Heart left ventricle (tissue), 13 donors: ENCODE measurements at regions not wholly inside any gene's neighbourhood (a gene's known extent, or its start where the extent isn't known, plus 50 kb on each side); places are given as distances from the start of the nearest gene placed in this dataset.

Source experiments
- POLR2A ChIP-seq, 2 donors: fragments of 450-650 bp; IDR thresholded peaks; one replicate each; pipeline ENCODE4 v1.6.1; 2017; ENCODE audit warnings: antibody characterized with exemption in 2 of 2, mild to moderate bottlenecking in 2 of 2, moderate library complexity in 2 of 2
- TF ChIP-seq, protein P1 (sequence below), 12 donors: fragments of 200-600 bp; sonication (generic) in 4 of 12; IDR thresholded peaks; one replicate each; pipeline versions ENCODE4 v1.5.0 to v1.8.0; 2018 to 2022; ENCODE audit warnings: antibody characterized with exemption in 12 of 12, mild to moderate bottlenecking in 5 of 12
- donor health status: ischemic (EF 13 %, LVEDD 7.1; RV severe dilation, severe dysfunction).
- donor health status: DM: no; HTN: yes; CAD: no.
- donor health status: DM: no; HTN: no; CAD: no.
- donor health status: ischemic (EF 25% LVEDD 6.9; RV normal size, moderate dysfunction).
- donor health status: ischemic (EF 25% LVEDD 5.7; RV mildly dilated, moderate dysfunction).
- donor health status: ischemic (EF 35%, LVEDD 5.7; RV mildly dilated, moderate dysfunction).
- donor health status: nonischemic (EF 11% LVEDD 7.7; RV severe dilation, severe dysfunction).
- donor health status: DM: yes; HTN: yes; CAD: no.
- donor health status: PGD.
- donor health status: ischemic (EF 29% LVEDD 5.4; RV normal size, mild dysfunction).
- donor health status: nonischemic (EF 23%, LVEDD 6.1; RV moderate dilation, normal function).

DNA sequence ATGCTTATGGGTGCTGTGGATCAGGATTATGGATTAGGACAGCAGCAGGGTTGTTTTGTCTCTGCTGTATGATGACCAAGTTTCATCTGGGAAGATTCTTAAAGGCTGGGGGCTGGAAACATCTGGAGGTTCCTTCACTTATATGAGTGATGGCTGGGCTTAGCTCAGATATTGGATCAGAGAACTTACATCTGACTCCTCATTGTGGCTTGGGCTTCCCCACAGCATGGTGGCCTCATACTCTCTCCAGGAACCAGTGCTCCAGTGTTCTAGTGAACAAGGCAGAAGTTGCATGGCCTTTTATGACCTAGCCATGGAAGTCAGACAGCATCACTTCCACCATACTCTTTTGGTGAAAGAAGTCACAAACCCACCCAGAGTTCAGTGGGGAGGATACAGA is 336.1 kb upstream of the TBX3 start:
- no peak for TF ChIP-seq POLR2A (IDR thresholded peaks at IDR 0.05)
- TF ChIP-seq, protein P1, sequence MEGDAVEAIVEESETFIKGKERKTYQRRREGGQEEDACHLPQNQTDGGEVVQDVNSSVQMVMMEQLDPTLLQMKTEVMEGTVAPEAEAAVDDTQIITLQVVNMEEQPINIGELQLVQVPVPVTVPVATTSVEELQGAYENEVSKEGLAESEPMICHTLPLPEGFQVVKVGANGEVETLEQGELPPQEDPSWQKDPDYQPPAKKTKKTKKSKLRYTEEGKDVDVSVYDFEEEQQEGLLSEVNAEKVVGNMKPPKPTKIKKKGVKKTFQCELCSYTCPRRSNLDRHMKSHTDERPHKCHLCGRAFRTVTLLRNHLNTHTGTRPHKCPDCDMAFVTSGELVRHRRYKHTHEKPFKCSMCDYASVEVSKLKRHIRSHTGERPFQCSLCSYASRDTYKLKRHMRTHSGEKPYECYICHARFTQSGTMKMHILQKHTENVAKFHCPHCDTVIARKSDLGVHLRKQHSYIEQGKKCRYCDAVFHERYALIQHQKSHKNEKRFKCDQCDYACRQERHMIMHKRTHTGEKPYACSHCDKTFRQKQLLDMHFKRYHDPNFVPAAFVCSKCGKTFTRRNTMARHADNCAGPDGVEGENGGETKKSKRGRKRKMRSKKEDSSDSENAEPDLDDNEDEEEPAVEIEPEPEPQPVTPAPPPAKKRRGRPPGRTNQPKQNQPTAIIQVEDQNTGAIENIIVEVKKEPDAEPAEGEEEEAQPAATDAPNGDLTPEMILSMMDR (IDR thresholded peaks at IDR 0.05), result no peak
